Transverse colon (tissue), 3 donors: ENCODE measurements at regions not wholly inside any gene's neighbourhood (a gene's known extent, or its start where the extent isn't known, plus 50 kb on each side); places are given as distances from the start of the nearest gene placed in this dataset.

Experiments used
- CTCF ChIP-seq, 5 experiments: fragments of 200-600 bp in 3 of 5; fragments of 450-650 bp in 2 of 5; sonication (generic) in 3 of 5; IDR thresholded peaks; 1 replicate in 2 of 5; 2 replicates in 3 of 5; pipeline ENCODE4 v1.5.1; 2016 to 2017; ENCODE audit warnings: antibody characterized with exemption in 5 of 5, inconsistent platforms in 3 of 5, mild to moderate bottlenecking in 2 of 5, moderate library complexity in 1 of 5
- POLR2A ChIP-seq: fragments of 450-650 bp; IDR thresholded peaks from one replicate; pipeline ENCODE4 v1.6.1; 2016; ENCODE audit warnings: antibody characterized with exemption, mild to moderate bottlenecking, moderate library complexity

- TF ChIP-seq CTCF (IDR thresholded peaks at IDR 0.05): no peak
- no peak for TF ChIP-seq POLR2A
These were observed 173.9 kb downstream of the DUSP10 start for GRCh38 chr1:221567859-221568507.
